NCI-H1436 (cell line): ENCODE measurements at regions not wholly inside any gene's neighbourhood (a gene's known extent, or its start where the extent isn't known, plus 50 kb on each side); places are given as distances from the start of the nearest gene placed in this dataset.

Experiments used
- DNase-seq: peaks from one replicate; lab custom pipeline; 2025; lab: John Stamatoyannopoulos, UW

DNA sequence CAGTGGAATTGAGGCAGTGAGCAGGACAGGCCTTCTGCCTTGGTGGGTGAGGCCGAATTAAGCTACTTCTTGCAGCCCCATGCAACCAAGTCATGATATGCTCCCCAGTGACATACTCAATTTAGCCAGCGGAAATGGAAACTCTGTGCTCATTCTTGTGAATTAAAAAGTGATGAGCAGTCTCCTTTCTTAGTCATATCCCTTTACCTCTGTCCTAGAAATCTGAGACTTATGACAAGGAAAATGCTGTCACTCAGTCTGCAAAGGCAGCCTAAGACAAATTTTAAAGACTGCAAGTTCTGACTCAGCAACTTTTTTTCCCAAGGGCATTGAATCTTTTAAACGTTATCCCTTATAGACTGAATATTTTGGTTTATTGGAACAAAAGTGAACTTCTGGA, 218.2 kb downstream of the SH3BP4 start:
- DNase-seq: no peak

DNA sequence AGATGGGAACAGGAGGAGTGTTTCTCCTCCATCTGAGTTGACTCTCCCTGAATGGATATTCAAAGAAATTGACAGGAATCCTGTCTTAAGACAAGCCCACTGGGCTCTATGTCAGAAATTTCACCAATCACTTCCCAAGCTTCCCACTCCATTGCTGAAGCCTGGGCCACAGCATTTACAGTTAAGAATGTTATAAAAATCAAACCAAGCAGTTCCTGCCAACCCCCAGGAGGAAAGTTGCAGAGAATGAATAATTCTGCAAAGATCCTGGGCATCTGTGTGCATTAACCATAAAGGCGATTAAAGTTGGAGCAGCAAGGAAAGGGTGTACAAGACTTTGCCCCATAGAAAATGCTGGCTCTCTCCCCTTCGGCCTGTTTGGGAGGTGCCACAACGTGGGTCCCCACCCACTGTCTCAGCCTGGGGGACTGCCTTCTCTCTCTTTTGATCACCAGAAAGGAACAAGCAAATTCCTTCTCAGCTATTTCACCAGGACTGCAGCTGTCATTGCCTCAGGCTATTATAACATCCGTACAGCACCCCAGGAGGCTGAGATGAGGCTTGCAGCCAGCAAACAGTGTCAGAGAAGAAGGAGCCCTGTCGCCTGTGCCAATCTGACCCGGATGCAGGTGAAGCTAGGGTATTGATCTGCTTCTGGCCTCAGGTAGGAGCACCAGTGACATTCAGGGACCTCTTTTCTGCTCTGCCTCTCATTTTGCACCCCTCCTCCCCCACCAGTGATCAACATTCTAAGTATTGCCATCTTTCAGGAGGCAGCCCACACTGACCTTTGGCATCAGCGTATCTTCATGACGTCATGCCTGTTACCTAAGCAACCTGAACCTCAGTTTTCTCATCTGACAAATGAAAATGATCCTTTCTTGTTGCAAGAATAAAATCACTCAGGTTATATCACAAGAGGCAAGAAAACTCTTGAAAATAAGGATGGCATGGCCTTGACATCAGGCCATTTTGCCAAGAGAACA, 219.0 kb downstream of the SH3BP4 start:
- DNase-seq: peak; percentile 52

DNA sequence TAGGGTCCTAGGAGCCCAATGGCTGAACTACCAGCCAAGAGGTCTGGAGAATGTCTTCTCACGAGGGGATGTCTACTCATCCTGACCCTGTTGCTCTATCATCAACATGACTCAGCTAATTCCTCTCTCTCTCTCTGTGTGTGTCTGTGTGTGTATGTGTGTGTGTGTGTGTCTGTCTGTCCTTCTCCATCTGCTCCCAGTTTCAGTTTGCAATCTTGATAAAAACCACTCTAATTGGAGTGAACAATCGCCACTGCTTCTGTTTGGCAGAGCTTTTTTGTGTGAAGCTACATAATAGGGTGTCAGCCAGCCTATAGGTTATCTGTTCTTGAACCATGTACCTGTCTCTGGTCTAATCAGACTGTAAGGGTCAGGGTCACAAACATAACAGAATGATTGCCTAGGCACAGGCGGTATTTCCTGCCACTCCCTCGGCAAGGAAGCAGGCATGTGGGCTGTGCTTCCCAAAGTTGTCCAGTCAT, 219.8 kb downstream of the SH3BP4 start:
- DNase-seq: no peak

DNA sequence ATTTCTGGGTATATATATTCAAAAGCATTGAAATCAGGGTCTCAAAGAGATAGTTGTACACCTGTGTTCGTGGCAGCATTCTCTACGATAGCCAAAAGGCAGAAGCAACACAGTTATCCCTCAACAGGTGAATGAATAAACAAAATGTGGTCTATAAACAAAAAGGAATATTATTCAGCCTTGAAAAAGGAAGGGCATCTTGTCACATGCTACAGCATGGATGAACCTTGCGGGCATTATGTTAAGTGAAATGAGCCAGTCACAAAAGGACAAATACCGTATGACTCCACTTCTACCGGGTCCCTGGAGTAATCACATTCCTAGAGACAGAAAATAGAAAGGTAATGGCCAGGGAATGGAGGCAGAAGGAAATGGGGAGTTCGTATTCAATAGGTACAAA, 228.8 kb downstream of the SH3BP4 start:
- DNase-seq: no peak

DNA sequence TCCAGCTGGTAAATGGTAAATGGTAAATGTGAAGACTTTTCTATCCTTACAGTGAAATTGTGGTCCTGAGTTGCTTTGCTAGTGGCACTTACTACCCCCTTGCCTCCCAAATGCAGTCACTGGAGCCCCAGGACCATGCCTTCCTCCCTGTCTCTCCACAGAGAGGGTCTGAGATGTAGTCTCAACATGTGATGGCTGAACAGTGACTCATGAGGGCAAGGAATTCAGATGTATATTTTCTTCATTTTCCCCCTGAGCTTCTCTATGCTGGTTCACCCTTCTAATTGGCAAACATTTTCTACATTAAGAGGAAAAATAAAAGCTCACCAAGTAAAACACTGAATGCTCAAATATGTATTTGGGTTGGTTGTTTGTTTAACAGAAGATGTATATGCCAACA, 232.0 kb downstream of the SH3BP4 start:
- DNase-seq: no peak

DNA sequence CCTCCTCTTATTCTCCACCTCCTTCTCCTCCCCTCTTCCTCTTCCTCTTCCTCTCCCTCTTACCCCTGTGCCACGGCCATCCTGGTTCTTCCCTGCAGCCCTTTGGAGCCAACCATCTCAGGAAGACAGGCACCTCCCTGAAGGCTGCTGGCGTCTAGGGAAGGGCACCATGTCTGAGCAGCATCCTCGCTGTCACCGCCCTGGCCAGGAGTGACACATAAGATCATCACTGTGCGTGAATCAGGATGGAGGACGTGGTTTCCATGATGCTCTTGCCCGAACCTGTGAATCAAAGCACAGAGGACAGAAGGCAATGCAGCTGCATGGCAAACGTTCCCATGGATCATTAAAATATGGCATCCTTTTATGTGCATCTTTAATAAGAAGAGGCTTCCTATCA, 236.0 kb downstream of the SH3BP4 start:
- DNase-seq: no peak

DNA sequence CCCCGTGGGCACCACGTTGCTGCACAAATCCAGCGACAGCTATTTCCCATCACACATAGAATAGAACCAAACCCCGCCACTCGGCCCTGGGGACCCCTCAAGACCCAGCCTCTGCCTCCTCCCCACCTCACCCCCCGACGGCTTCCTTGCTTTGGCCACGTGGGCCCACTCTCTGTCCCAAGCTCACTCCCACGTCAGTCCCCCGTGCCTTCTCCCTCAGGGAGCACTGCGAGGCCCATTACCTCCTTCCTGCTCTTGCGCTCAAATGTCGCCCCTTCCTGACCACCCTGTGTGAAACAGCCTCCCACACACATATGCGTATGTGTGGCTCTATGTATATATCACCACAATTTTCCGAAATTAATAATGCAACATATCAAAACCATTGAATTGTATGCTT, 239.7 kb downstream of the SH3BP4 start:
- DNase-seq: no peak

DNA sequence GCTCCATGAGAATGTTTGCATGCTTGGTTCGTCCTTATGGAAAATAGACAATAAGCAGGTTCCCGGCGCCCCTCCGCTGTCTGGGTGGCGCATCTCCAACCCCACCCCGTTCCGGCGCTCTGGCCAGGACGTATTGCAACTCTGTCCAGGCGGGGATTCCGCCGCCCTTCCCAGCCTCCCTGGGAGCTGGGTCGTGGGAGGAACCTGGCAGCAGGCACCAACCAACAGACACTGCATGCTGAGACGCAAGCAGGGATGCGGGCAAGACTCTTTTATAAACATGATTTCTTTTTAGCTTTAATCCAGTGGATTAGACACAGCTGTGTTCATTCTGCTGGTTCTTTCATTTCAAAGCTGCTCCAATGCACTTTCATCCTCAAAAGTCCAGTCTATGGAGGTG, 240.2 kb downstream of the SH3BP4 start:
- DNase-seq: no peak

DNA sequence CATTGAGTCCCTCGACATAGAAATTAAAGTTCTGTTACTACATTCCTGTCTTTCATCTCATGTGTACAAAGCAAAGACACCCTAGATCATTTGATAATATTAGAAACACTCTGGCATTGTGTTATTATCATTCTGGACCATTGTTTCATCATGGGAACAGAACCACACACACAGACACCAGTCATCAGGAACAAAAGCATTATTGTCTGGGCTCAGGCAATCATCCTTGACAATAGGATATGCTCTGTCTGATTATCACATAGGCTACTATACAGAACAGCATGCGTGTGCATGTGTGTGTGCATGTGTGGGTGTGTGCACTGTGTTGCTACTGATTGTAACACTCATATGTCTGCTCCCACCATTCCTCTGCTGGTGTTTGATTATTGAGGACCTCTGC, 242.5 kb downstream of the SH3BP4 start:
- no peak for DNase-seq

DNA sequence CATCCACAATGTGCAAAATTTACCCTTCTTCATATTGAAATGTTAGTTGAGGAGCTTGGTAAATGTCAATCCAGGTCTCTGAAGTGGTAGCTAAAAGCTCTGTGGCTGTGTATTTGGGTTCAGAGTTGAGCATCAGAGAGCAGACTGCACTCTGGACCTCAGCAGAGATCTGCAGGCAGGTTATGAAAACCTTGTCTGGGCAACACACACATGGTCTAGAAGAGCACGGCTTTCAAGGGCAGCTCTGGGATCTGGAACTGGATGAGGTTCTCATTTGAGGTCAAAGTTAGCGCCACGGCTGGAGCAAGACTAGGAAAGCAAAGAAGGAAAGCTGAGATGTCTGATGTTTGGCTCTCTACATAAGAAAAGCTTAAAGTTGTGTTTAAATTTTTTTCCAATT, 243.0 kb downstream of the SH3BP4 start:
- DNase-seq: no peak

DNA sequence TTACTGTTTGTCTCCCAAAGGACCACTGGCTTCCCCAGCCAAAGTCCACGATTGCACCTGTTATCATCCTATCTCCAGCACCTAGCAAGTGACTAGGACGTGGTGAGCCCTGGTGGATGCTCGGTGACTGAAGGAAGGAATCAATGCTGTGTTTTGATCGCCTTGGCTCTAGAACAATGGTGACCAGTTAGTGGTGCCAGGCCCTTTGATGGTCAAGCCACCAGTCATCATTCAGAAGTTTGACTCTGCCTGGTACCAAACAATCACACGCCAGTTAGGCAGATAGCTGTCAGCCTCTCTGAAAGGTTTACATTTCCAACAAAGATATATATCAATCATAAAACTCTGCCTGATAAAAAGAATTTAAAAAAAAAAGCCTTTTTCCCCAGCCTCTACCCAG, 244.1 kb downstream of the SH3BP4 start:
- no peak for DNase-seq

DNA sequence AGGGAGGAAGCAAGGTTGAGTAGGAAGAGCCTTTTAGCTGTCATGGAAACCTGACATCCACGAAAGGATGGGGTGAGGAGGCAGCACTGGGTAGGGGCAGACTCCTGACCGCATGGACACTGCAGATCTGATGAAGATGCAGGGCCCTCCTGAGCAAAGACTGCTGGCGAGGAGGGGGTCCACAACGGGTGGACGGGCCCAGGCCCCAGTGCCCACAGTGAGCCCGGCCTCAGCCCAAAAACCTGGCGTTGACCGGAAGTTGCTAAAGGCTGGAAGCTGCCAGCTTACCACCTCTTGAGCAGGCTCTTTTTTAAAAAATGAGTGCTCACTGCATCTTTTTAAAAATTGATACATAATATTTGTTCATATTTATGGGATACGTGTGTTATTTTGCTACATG, 247.3 kb downstream of the SH3BP4 start:
- DNase-seq: no peak

DNA sequence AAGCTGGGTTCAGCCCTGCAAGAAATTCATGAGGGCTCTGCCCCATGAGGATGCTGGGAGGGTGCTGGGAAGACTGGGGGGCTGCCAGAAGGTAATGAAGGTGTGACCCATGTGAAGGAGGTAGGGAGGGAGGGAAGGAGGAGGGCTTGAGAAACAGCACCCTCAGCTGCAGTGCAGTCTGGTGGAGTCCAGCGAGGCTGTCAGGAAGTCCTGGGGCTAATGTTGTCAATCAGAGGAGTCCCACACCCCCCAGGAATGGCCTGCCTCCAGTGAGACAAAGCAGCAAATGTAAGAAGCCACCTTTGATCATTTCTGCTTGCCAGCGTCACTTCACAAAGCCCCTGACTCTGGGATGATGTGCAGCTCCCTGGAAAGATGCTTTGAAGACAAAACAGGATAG, 248.4 kb downstream of the SH3BP4 start:
- no peak for DNase-seq

DNA sequence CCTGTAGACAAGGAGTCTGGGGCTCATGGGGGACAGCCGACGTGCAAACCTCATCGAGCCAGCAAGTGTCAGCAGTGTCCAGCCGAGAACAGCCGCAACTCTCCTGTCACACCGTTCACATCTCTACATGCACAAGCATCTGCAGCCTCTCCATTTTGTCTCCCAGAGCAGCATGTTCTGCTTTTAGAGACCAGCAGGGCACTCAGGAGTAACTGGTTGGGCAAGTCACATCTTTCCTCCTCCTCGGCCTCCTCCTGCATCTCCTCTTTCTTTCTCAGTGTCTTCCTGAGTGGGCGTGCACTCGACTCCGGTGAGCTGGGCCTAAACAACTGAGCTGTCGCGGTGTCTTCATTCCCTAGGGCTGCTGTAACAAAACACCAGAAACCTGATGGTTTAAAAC, 249.9 kb downstream of the SH3BP4 start:
- DNase-seq: no peak

DNA sequence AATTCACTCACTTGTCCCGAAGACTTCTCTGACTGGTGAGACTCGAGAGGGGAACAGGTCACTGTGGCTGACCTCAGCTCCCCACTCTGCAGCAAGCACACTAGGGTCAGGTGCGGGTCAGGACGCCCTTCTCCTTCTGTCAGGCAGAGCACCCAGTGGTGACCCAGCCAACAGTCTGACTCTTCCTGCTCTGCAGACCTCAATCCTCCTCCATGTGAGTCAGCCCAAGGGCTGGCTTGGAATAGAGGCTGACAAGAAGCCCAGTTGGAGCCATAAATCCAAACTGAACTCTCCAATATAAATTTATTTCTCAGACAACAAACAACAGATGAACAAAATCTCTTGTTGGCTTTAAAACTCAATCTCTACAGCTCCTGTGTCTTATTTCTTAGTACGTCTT, 253.1 kb downstream of the SH3BP4 start:
- DNase-seq: no peak

DNA sequence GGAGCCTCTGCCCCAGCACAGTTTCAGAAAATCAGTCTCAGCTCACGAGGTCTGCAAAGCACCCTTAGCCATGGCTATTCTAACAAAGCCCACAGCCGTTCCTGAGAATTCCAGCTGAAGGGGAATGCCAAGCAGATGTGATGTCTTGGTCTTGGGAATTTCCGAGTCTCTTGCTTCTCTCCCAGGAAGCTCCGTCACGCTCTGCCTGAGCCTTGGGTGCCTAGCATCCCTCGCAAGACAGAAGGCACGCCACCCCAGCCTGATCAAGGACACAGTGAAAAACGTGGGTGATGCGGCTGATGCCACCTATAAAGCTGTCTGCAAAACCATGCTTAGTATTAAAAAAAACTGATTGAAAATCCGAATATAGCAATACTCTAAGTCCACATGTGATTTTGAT, 254.6 kb downstream of the SH3BP4 start:
- no peak for DNase-seq

DNA sequence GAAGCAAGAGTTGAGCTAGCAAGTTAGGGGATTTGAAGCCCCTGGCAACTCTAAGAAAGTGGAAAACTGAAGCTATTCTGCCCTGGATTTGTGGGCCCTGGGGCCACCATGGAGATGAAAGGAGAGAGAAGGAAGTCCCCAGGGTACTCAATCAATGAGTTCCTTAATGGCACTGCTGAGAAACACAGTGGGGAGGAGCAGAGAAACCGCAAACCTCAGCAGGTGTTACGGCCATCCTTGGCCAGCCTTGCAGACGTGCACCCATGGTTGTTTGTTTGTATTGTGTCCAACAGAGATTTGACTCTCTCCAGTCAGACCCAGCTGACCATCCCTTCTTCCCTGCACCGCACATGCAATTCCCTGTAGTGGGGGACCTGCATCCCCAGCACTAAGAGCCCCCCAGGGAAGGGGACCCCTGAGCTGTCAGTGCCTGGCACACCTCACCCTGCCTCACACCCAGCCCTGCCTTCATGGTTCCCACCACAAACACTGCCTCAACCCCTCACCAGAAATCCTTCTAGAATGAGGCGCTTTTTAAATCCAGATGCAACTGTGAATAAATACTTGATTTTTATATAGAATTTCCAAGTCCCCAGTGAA, 255.3 kb downstream of the SH3BP4 start:
- no peak for DNase-seq

DNA sequence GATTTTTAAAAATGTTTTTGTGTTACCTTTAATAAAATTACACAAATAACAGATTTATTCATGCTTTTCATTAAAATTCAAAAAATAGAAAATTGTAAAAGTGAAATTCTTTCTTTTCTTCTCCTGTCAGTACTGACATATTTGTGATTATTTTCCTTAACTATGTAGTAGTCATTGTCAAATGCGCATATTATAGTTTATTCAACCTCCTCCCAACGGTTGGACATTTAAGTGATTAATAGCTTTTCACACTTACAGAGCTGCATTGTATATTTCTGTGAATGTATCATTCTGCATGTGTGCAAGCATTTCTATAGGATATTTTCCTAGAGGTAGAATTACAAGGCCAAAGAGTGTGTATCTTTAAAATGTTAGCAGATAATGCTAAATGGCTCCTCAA, 259.2 kb downstream of the SH3BP4 start:
- no peak for DNase-seq

DNA sequence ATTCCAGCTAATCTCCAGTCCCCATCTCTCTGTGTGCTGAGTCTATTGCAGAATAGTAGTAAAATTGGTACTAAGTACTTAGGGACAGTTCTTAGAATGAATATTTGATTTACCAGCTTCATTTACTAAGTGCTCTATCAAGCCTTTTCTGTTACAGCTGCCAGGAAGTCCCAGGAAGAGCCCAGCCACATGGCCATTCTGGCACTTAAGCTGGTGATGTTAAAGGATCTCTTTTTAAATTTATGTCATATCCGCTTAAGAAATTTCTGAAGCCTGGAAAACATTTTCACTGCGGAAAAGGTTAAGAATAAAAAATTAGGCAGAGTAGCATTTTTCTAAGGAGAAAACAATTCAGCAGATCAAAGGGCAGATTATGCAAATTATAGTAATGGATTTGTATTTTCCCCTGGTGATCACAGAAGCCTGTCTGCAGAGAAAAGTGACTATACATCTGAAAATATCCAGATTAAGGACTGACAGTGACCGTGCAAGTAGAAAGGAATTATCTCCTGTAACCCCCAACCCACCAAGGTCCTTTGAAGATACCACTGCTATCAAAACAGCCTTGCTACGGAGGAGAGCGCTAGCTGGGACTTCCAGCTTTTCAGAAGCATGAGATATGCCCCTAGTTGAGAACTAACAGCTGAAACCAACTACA, 260.8 kb downstream of the SH3BP4 start:
- no peak for DNase-seq

DNA sequence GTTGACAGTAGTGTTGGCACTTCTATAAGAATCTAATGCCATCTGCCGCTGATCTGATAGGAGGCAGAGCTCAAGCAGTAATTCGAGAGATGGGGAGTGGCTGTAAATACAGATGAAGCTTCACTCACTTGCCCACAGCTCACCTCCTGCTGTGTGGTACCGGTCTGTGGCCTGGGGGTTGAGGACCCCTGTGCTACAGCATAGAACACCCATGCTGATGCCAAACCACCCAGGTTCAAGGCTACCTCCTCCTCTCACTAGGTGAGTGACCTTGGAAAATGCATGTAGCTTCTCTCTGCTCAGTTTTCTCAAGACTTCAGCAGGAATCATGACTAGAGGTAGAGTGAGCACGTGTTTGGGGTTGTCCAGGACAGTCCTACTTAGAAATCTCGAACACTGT, 263.4 kb downstream of the SH3BP4 start:
- DNase-seq: no peak

DNA sequence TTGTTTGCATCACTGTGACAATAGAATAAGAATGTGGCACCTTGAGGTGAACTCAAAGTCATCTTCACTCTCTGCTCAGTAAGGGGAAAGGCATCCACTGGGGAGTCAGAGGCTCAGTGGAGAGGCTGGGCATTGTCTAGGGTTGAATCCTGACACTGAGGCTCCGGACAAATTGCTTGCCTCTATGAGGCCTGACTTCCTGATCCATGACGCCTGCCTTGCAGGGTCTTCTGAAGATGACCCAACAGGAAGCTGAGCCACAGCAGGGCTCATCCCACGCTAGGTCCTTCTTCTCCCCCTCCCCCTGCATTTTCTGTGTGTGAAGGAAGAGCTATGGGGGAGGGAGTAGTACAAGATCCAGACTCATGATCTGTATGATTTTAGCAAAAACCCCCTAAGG, 265.1 kb downstream of the SH3BP4 start:
- no peak for DNase-seq

DNA sequence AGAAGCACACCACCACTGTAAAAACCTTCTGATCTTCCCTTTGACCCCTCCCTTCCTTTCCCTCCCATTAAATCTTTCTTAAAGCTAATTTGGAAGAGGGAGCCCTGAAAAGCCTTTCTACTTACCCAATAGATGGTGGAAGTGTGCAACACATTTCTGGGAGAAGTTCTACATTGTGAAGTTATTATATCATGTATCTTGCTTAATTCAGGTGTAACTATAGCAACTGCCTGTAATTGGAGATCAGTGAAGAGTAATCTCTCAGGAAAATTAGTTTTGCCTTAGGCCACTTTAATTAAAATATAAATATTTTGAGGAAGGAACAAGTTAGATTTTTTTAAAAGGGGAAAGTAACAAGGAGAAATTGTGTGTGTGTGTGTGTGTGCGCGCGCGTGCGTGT, 266.0 kb downstream of the SH3BP4 start:
- DNase-seq: no peak

DNA sequence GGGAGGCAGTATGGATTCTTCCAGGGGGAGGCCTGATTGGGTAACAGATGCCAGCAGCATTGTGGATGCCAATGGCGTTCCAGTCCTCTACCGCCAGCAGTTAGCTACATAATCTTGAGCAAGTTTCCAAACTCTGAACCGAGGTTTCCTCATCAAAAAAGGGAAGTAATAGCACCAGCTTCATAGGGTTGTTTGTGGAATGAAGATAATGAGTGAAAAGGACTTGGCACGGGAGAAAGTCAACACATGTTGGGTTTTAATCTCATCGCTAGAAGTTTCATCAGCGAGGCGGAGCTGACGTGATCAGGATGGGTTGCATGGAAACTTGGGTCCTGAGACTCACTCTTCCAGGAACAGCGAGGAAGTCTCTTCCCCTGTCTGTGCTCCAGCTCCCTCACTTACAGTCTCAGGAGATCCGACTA, 266.7 kb downstream of the SH3BP4 start:
- no peak for DNase-seq
